Stimulated activated effector memory CD8-positive, alpha-beta T cell treated with anti-CD3 and anti-CD28 coated beads, Interleukin-12 subunit alpha, Interleukin-12 subunit beta, amount 100 ng/mL, for 72 hours (primary cell): ENCODE measurements at regions not wholly inside any gene's neighbourhood (a gene's known extent, or its start where the extent isn't known, plus 50 kb on each side); places are given as distances from the start of the nearest gene placed in this dataset.
"Not testable (repeated sequence)": the region's sequence is repeated elsewhere in the genome, so short reads cannot be mapped to it uniquely, and the experiment has no call there.

ENCODE experiments used
- ATAC-seq: fragments of 150-1000 bp; cut with Tn5 transposase; 2 replicates; pipeline ENCODE4 v1.10.0; 2021
- DNase-seq, 2 donors: peaks; one replicate each; pipeline ENCODE4 v3.0.0; 2021 to 2022; ENCODE audit warnings: low spot score in 2 of 2
- H3K27ac Mint-ChIP-seq: one replicate; pipeline ENCODE4 v1.8.0; 2022; ENCODE audit warnings: mild to moderate bottlenecking, mixed read lengths
- H3K36me3 Mint-ChIP-seq: one replicate; pipeline ENCODE4 v1.8.0; 2022; ENCODE audit warnings: mild to moderate bottlenecking, mixed read lengths
- H3K4me1 Mint-ChIP-seq: one replicate; pipeline ENCODE4 v1.8.0; 2022; ENCODE audit warnings: mixed read lengths
- H3K4me3 Mint-ChIP-seq: one replicate; pipeline ENCODE4 v1.8.0; 2022; ENCODE audit warnings: mild to moderate bottlenecking, mixed read lengths
- H3K9me3 Mint-ChIP-seq: one replicate; pipeline ENCODE4 v1.8.0; 2022; ENCODE audit warnings: mixed read lengths

GRCh38 chr21:25531538-25532250 is 75.6 kb downstream of the MRPL39 start:
- not testable (repeated sequence) for H3K9me3 Mint-ChIP-seq, H3K27ac Mint-ChIP-seq, DNase-seq, H3K4me3 Mint-ChIP-seq, ATAC-seq, H3K36me3 Mint-ChIP-seq, H3K4me1 Mint-ChIP-seq

- H3K27ac Mint-ChIP-seq = no peak overlapping the region
- H3K4me1 Mint-ChIP-seq = no peaks in the 10 kb centered on the region
- H3K36me3 Mint-ChIP-seq = no peaks in the 10 kb centered on the region
- H3K4me3 Mint-ChIP-seq = no peak overlapping the region
- DNase-seq (no peak), ATAC-seq (no peak)
- no peaks in the 10 kb centered on the region for H3K9me3 Mint-ChIP-seq
Measured at GRCh38 chr21:25528515-25528914, 78.8 kb downstream of the MRPL39 start.

- DNase-seq = no peak
- Mint-ChIP-seq H3K4me3 (no peak overlapping the region), H3K4me1 (peaks cover 15% of the 10 kb centered on the region), H3K9me3 (peaks cover 3% of the 10 kb centered on the region), H3K36me3 (no peaks in the 10 kb centered on the region), H3K27ac (no peak overlapping the region)
- ATAC-seq = no peak
Measured at GRCh38 chr21:25518491-25518911, 88.8 kb downstream of the MRPL39 start.

- Mint-ChIP-seq H3K36me3 (peaks cover 19% of the 10 kb centered on the region), H3K4me3 (no peak overlapping the region), H3K4me1 (peaks cover 33% of the 10 kb centered on the region), H3K27ac (no peak overlapping the region), H3K9me3 (no peaks in the 10 kb centered on the region)
- DNase-seq = no peak
- peak; percentile 72 for ATAC-seq
Measured at GRCh38 chr21:25515484-25516405, 91.5 kb downstream of the MRPL39 start.

GRCh38 chr21:25513810-25514209 is 93.5 kb downstream of the MRPL39 start:
- Mint-ChIP-seq H3K36me3 (peaks cover 34% of the 10 kb centered on the region), H3K9me3 (no peaks in the 10 kb centered on the region), H3K4me1 (peaks cover 33% of the 10 kb centered on the region), H3K27ac (peak overlapping the region; percentile 78), H3K4me3 (peak overlapping the region; percentile 73)
- ATAC-seq (peak; percentile 73), DNase-seq (peak; percentile 15 to 72)

GRCh38 chr21:25512095-25513081 is 94.9 kb downstream of the MRPL39 start:
- peaks cover 25% of the 10 kb centered on the region for H3K4me1 Mint-ChIP-seq
- peaks cover 42% of the 10 kb centered on the region for H3K36me3 Mint-ChIP-seq
- peak overlapping the region; percentile 93 for H3K27ac Mint-ChIP-seq
- H3K9me3 Mint-ChIP-seq = no peaks in the 10 kb centered on the region
- H3K4me3 Mint-ChIP-seq = peak overlapping the region; percentile 73
- DNase-seq = no peak
- ATAC-seq = peak; percentile 76

GRCh38 chr21:25509862-25510261 is 97.4 kb downstream of the MRPL39 start:
- peak overlapping the region; percentile 73 for H3K4me3 Mint-ChIP-seq
- peak overlapping the region; percentile 86 for H3K27ac Mint-ChIP-seq
- peaks cover 53% of the 10 kb centered on the region for H3K36me3 Mint-ChIP-seq
- peaks cover 37% of the 10 kb centered on the region for H3K4me1 Mint-ChIP-seq
- DNase-seq = no peak
- no peaks in the 10 kb centered on the region for H3K9me3 Mint-ChIP-seq
- ATAC-seq = peak; percentile 84

GRCh38 chr21:25508364-25508763 is 98.9 kb downstream of the MRPL39 start:
- ATAC-seq (no peak), DNase-seq (peak in 1 of 2 donors; percentile 49)
- Mint-ChIP-seq H3K9me3 (peaks cover 7% of the 10 kb centered on the region), H3K27ac (no peak overlapping the region), H3K4me3 (peak overlapping the region; percentile 36), H3K36me3 (peaks cover 62% of the 10 kb centered on the region), H3K4me1 (peaks cover 39% of the 10 kb centered on the region)

- Mint-ChIP-seq H3K9me3 (peaks cover 7% of the 10 kb centered on the region), H3K36me3 (peaks cover 61% of the 10 kb centered on the region), H3K27ac (no peak overlapping the region), H3K4me3 (peak overlapping the region; percentile 36), H3K4me1 (peaks cover 31% of the 10 kb centered on the region)
- ATAC-seq (peak; percentile 20), DNase-seq (peak in 1 of 2 donors; percentile 47)
Measured at GRCh38 chr21:25507522-25507921, 99.8 kb downstream of the MRPL39 start.

GRCh38 chr21:25506887-25507286 is 100.4 kb downstream of the MRPL39 start:
- peaks cover 29% of the 10 kb centered on the region for H3K4me1 Mint-ChIP-seq
- peaks cover 54% of the 10 kb centered on the region for H3K36me3 Mint-ChIP-seq
- DNase-seq (no peak), ATAC-seq (no peak)
- no peak overlapping the region for H3K27ac Mint-ChIP-seq
- H3K4me3 Mint-ChIP-seq = peak overlapping the region; percentile 36
- peaks cover 7% of the 10 kb centered on the region for H3K9me3 Mint-ChIP-seq

GRCh38 chr21:25506261-25506660 is 101.0 kb downstream of the MRPL39 start:
- DNase-seq (no peak), ATAC-seq (no peak)
- Mint-ChIP-seq H3K27ac (no peak overlapping the region), H3K4me3 (no peak overlapping the region), H3K9me3 (peaks cover 7% of the 10 kb centered on the region), H3K36me3 (peaks cover 48% of the 10 kb centered on the region), H3K4me1 (peaks cover 33% of the 10 kb centered on the region)

GRCh38 chr21:25503981-25504380 is 103.3 kb downstream of the MRPL39 start:
- H3K4me3 Mint-ChIP-seq = peak overlapping the region; percentile 18
- H3K36me3 Mint-ChIP-seq = peaks cover 30% of the 10 kb centered on the region
- DNase-seq (no peak), ATAC-seq (no peak)
- H3K27ac Mint-ChIP-seq = peak overlapping the region; percentile 46
- peaks cover 41% of the 10 kb centered on the region for H3K4me1 Mint-ChIP-seq
- peaks cover 11% of the 10 kb centered on the region for H3K9me3 Mint-ChIP-seq

- Mint-ChIP-seq H3K4me3 (peak overlapping the region; percentile 26), H3K27ac (peak overlapping the region; percentile 78), H3K9me3 (peaks cover 11% of the 10 kb centered on the region), H3K4me1 (peaks cover 41% of the 10 kb centered on the region), H3K36me3 (peaks cover 26% of the 10 kb centered on the region)
- ATAC-seq = peak; percentile 98
- DNase-seq = peak; percentile 24 to 77
Measured at GRCh38 chr21:25501996-25502665, 105.2 kb downstream of the MRPL39 start.

GRCh38 chr21:25501462-25501861 is 105.8 kb downstream of the MRPL39 start:
- Mint-ChIP-seq H3K27ac (peak overlapping the region; percentile 78), H3K36me3 (peaks cover 32% of the 10 kb centered on the region), H3K9me3 (peaks cover 11% of the 10 kb centered on the region), H3K4me3 (peak overlapping the region; percentile 26), H3K4me1 (peaks cover 41% of the 10 kb centered on the region)
- no peak for DNase-seq
- peak; percentile 2 for ATAC-seq
